Right cardiac atrium (tissue), 5 donors: ENCODE measurements at regions not wholly inside any gene's neighbourhood (a gene's known extent, or its start where the extent isn't known, plus 50 kb on each side); places are given as distances from the start of the nearest gene placed in this dataset.

Source experiments
- ATAC-seq, 2 donors: fragments of 200-7000 bp; cut with Tn5 transposase; one replicate each; pipeline versions ENCODE4 v1.8.0 to v1.9.1; 2020; ENCODE audit warnings: moderate library complexity in 2 of 2, mild to moderate bottlenecking in 1 of 2
- DNase-seq, 3 donors: peaks; one replicate each; pipeline ENCODE4 v3.0.0-alpha.2; 2020
- H3K27ac ChIP-seq: one replicate; pipeline ENCODE4 v1.5.1; 2013; ENCODE audit warnings: mild to moderate bottlenecking, low read length, control low read depth, moderate library complexity
- H3K27me3 ChIP-seq: one replicate; pipeline ENCODE4 v1.6.1; 2013; ENCODE audit not compliant: control insufficient read depth, insufficient read depth
- H3K4me1 ChIP-seq: one replicate; pipeline ENCODE4 v1.6.1; 2013; ENCODE audit warnings: low read length; ENCODE audit not compliant: control insufficient read depth, insufficient read depth
- H3K4me3 ChIP-seq: one replicate; pipeline ENCODE4 v1.5.1; 2013; ENCODE audit warnings: low read length, control low read depth
- H3K9me3 ChIP-seq: one replicate; pipeline ENCODE4 v1.6.1; 2013; ENCODE audit warnings: low read length; ENCODE audit not compliant: control insufficient read depth
- WGBS: extraction: QIAGEN DNeasy Blood & Tissue Kit; methylation state at CpG from one replicate; pipeline ENCODE4 v1.1.7; 2013; 5-methylcytosine and 5-hydroxymethylcytosine counted together
- intact Hi-C, 4 donors: fragments of 100-400 bp; cut with DNase I; formaldehyde crosslinking; loops; one replicate each; pipeline versions ENCODE4 v1.11.0 to v1.14.0; 2022 to 2023
- donor health status: healthy with polysubstance abuse.
- donor health status: DM: no; HTN: yes; CAD: no.
- donor health status: DM: no; HTN: no; CAD: no.
- donor health status: DM: no; HTN: yes; CAD: no; lungs with severe emphysema.
- donor health status: DM: yes; HTN: yes; CAD: no.

- H3K27ac ChIP-seq: no peak overlapping the region
- ATAC-seq (no peak), DNase-seq (no peak)
- intact Hi-C loops: no loop called here
- no peak overlapping the region for H3K4me3 ChIP-seq
- H3K4me1 ChIP-seq: no peaks in the 10 kb centered on the region
- H3K27me3 ChIP-seq: no peaks in the 10 kb centered on the region
- no peaks in the 10 kb centered on the region for H3K9me3 ChIP-seq
- 30% methylated on average over 3 of the region's 3 CpGs for WGBS
Observed at GRCh38 chr1:103250441-103250861, 142.1 kb upstream of the COL11A1 start.

GRCh38 chr1:103248417-103249102, 140.2 kb upstream of the COL11A1 start:
- no peak overlapping the region for H3K4me3 ChIP-seq
- 86% methylated on average over 8 of the region's 8 CpGs for WGBS
- H3K9me3 ChIP-seq: no peaks in the 10 kb centered on the region
- H3K27me3 ChIP-seq: no peaks in the 10 kb centered on the region
- intact Hi-C loops: no loop called here
- no peak for DNase-seq
- no peak overlapping the region for H3K27ac ChIP-seq
- H3K4me1 ChIP-seq: no peaks in the 10 kb centered on the region
- ATAC-seq: no peak

- Histone ChIP-seq H3K4me3 (no peak overlapping the region), H3K4me1 (no peaks in the 10 kb centered on the region), H3K27me3 (no peaks in the 10 kb centered on the region), H3K9me3 (no peaks in the 10 kb centered on the region), H3K27ac (no peak overlapping the region)
- 34% methylated on average over 2 of the region's 2 CpGs for WGBS
- intact Hi-C loops: no loop called here
- no peak for ATAC-seq
- DNase-seq: no peak
Observed at GRCh38 chr1:103247517-103247916, 139.2 kb upstream of the COL11A1 start.

- intact Hi-C loops: no loop called here
- no peak for ATAC-seq
- Histone ChIP-seq H3K9me3 (no peaks in the 10 kb centered on the region), H3K27ac (no peak overlapping the region), H3K4me1 (no peaks in the 10 kb centered on the region), H3K27me3 (no peaks in the 10 kb centered on the region), H3K4me3 (no peak overlapping the region)
- 73% methylated on average over 1 of the region's 1 CpG for WGBS
- DNase-seq: no peak
Observed at GRCh38 chr1:103243481-103243880, 135.2 kb upstream of the COL11A1 start.

- H3K4me3 ChIP-seq: no peak overlapping the region
- no peaks in the 10 kb centered on the region for H3K27me3 ChIP-seq
- no peaks in the 10 kb centered on the region for H3K4me1 ChIP-seq
- DNase-seq (no peak), ATAC-seq (no peak)
- no peak overlapping the region for H3K27ac ChIP-seq
- no peaks in the 10 kb centered on the region for H3K9me3 ChIP-seq
- intact Hi-C loops: no loop called here
Observed at GRCh38 chr1:103239034-103239433, 130.7 kb upstream of the COL11A1 start.

- WGBS: 78% methylated on average over 4 of the region's 4 CpGs
Observed at GRCh38 chr1:103230061-103230460, 121.7 kb upstream of the COL11A1 start.

GRCh38 chr1:103220631-103221041, 112.3 kb upstream of the COL11A1 start:
- Histone ChIP-seq H3K9me3 (no peaks in the 10 kb centered on the region), H3K27ac (no peak overlapping the region), H3K4me3 (no peak overlapping the region), H3K27me3 (no peaks in the 10 kb centered on the region), H3K4me1 (no peaks in the 10 kb centered on the region)
- DNase-seq: no peak
- ATAC-seq: no peak
- intact Hi-C loops: no loop called here
- WGBS: 51% methylated on average over 1 of the region's 1 CpG

More at GRCh38 chr1:103230061-103230460, 121.7 kb upstream of the COL11A1 start:
- ATAC-seq: no peak
- no peak overlapping the region for H3K4me3 ChIP-seq
- no peaks in the 10 kb centered on the region for H3K27me3 ChIP-seq
- intact Hi-C loops: no loop called here
- no peak overlapping the region for H3K27ac ChIP-seq
- no peak for DNase-seq
- H3K9me3 ChIP-seq: no peaks in the 10 kb centered on the region
- no peaks in the 10 kb centered on the region for H3K4me1 ChIP-seq

- Histone ChIP-seq H3K9me3 (no peaks in the 10 kb centered on the region), H3K27ac (no peak overlapping the region), H3K27me3 (no peaks in the 10 kb centered on the region), H3K4me3 (no peak overlapping the region), H3K4me1 (no peaks in the 10 kb centered on the region)
- WGBS: 53% methylated on average over 1 of the region's 1 CpG
- intact Hi-C loops: no loop called here
- DNase-seq (no peak), ATAC-seq (no peak)
Observed at GRCh38 chr1:103218821-103219220, 110.5 kb upstream of the COL11A1 start.

- Histone ChIP-seq H3K9me3 (no peaks in the 10 kb centered on the region), H3K27ac (no peak overlapping the region), H3K4me3 (no peak overlapping the region), H3K27me3 (no peaks in the 10 kb centered on the region), H3K4me1 (no peaks in the 10 kb centered on the region)
- DNase-seq (no peak), ATAC-seq (no peak)
- intact Hi-C loops: no loop called here
Observed at GRCh38 chr1:103218369-103218768, 110.0 kb upstream of the COL11A1 start.

- DNase-seq (no peak), ATAC-seq (no peak)
- H3K27me3 ChIP-seq: no peaks in the 10 kb centered on the region
- H3K27ac ChIP-seq: no peak overlapping the region
- intact Hi-C loops: no loop called here
- 30% methylated on average over 1 of the region's 1 CpG for WGBS
- H3K4me1 ChIP-seq: no peaks in the 10 kb centered on the region
- H3K9me3 ChIP-seq: no peaks in the 10 kb centered on the region
- no peak overlapping the region for H3K4me3 ChIP-seq
Observed at GRCh38 chr1:103211073-103211472, 102.8 kb upstream of the COL11A1 start.

- no peak overlapping the region for H3K27ac ChIP-seq
- no peaks in the 10 kb centered on the region for H3K4me1 ChIP-seq
- no peak overlapping the region for H3K4me3 ChIP-seq
- no peaks in the 10 kb centered on the region for H3K27me3 ChIP-seq
- WGBS: 79% methylated on average over 2 of the region's 2 CpGs
- intact Hi-C loops: no loop called here
- no peak for DNase-seq
- ATAC-seq: no peak
- H3K9me3 ChIP-seq: no peaks in the 10 kb centered on the region
Observed at GRCh38 chr1:103208844-103209243, 100.5 kb upstream of the COL11A1 start.

GRCh38 chr1:103199001-103199400, 90.7 kb upstream of the COL11A1 start:
- Histone ChIP-seq H3K4me3 (no peak overlapping the region), H3K27ac (no peak overlapping the region), H3K9me3 (no peaks in the 10 kb centered on the region), H3K4me1 (no peaks in the 10 kb centered on the region), H3K27me3 (no peaks in the 10 kb centered on the region)
- ATAC-seq: no peak
- WGBS: 69% methylated on average over 1 of the region's 1 CpG
- intact Hi-C loops: no loop called here
- DNase-seq: no peak
